ENCODE measurements at regions not wholly inside any gene's neighbourhood (a gene's known extent, or its start where the extent isn't known, plus 50 kb on each side); places are given as distances from the start of the nearest gene placed in this dataset.

DNA sequence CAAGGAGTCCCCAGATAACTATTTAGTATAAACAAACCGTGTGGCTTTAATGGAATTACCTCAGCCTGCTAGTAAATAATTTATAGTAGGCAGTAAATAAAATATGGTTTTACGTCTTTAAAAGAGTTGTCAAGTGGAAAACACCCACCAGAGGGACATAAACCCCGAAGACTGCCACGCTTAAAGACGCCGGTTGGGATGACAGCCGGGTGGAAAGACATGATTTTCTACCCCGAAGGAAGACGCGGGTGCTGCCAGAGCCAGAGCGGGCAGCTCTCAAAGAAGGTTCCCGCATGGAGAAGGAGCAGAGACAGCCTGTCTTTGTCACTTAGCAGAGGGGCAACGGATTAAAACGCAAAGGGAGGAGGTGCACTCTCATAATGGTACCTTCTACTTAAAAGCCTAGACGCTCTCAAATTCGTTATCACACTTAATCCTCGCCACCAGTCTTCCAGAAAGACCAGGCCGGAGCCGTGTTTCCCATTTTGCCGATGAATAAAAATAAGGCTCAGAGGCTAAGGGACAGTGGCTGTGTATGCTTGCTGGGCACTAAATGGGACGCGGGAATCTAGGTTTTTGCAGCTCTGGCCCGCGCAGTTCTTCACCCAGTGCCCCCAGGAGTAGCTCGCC, 140.5 kb upstream of the ZIC3 start:
- Histone ChIP-seq H3K9me3 (replicated peaks) (no peaks in the 10 kb centered on the region), H3K27me3 (no peaks in the 10 kb centered on the region), H3K27ac (no peak overlapping the region), H3K4me1 (no peaks in the 10 kb centered on the region), H3K36me3 (no peaks in the 10 kb centered on the region), H3K4me3 (no peak overlapping the region)
- no peak for DNase-seq

DNA sequence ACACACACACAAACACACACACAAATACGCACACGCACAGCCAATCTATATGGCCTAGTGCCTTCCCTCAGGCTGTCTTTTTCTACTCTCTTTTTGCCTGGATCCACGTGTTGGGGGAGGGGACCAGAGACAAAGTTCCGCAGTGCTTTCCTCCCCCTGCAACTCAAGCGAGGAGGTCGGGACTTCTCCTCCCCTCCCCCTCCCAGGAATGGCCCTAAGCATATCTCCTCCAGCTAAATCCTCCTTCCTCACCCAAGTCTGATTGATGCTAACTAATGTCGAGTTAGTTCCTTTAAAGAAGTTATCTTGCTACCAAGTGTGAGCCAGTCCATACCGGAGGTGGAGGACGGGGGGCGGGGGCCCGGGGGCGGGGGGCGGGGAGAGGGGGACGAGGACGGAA, 141.2 kb upstream of the ZIC3 start:
- no peaks in the 10 kb centered on the region for H3K27me3 ChIP-seq
- no peak overlapping the region for H3K27ac ChIP-seq
- no peak for DNase-seq
- no peaks in the 10 kb centered on the region for H3K4me1 ChIP-seq
- no peaks in the 10 kb centered on the region for H3K36me3 ChIP-seq
- no peak overlapping the region for H3K4me3 ChIP-seq
- H3K9me3 ChIP-seq (replicated peaks) = no peaks in the 10 kb centered on the region

DNA sequence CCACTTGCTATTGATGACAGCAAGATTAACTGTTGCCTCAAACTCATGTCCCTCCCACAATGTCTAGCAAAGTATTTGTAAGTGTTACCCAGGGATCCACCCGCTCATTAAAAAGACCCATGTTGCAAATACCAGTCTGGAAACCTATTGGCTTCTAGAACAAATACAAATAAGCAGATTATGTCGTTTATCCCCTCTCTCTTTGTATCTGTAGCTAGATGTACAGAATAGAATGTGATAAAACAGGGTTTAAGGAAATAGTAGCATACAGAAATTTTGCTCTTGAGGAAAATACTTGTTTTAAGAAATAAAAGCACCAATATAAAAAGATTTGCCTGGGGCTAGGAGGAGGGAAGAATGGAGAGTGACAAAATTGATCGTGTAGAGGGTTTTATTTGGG, 142.7 kb upstream of the ZIC3 start:
- DNase-seq = no peak
- no peaks in the 10 kb centered on the region for H3K9me3 ChIP-seq (replicated peaks)
- H3K4me3 ChIP-seq = no peak overlapping the region
- no peaks in the 10 kb centered on the region for H3K4me1 ChIP-seq
- H3K27me3 ChIP-seq = no peaks in the 10 kb centered on the region
- H3K36me3 ChIP-seq = no peaks in the 10 kb centered on the region
- H3K27ac ChIP-seq = no peak overlapping the region

DNA sequence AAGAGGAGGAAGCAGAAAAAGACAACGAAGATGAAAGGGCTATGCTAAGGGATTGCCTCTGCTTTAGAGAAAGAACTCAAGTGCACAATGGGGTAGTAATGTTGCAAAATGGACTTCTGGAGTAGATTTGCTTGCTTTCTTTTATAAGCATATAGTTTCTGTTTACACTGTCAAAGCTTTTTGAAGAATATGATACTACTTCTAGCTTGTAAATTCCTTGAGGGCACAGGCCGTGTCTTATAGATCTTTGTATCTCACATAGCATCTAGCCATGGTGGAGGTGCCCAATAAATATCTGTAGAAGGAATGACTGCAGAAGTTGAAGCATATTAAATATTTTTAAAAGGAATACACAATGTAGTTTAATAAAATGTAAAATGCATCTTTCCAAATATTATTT, 147.8 kb upstream of the ZIC3 start:
- DNase-seq = no peak
- Histone ChIP-seq H3K9me3 (replicated peaks) (no peaks in the 10 kb centered on the region), H3K36me3 (no peaks in the 10 kb centered on the region), H3K27me3 (no peaks in the 10 kb centered on the region), H3K4me3 (no peak overlapping the region), H3K27ac (no peak overlapping the region), H3K4me1 (no peaks in the 10 kb centered on the region)

DNA sequence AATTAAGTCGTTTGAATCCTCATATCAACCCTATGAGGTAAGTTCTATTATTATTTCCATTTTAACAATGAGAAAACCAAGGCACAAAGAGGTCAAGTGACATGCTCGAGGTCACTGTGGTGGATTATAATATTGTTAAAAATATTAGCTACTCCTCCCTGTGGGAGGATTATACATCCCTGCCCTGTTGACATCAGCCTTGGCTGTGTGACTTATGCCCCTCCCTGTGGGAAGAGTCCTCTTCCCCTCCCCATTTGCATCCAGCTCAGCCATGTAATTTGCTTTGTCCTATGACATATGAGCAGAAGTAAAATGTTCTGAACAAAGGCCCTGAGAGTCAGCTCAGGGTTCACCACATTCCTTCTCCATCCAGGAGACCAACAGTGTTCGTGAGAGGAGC, 152.7 kb upstream of the ZIC3 start:
- H3K27me3 ChIP-seq = no peaks in the 10 kb centered on the region
- H3K9me3 ChIP-seq (replicated peaks) = no peaks in the 10 kb centered on the region
- H3K4me1 ChIP-seq = no peaks in the 10 kb centered on the region
- no peak for DNase-seq
- H3K4me3 ChIP-seq = no peak overlapping the region
- H3K36me3 ChIP-seq = no peaks in the 10 kb centered on the region
- no peak overlapping the region for H3K27ac ChIP-seq

DNA sequence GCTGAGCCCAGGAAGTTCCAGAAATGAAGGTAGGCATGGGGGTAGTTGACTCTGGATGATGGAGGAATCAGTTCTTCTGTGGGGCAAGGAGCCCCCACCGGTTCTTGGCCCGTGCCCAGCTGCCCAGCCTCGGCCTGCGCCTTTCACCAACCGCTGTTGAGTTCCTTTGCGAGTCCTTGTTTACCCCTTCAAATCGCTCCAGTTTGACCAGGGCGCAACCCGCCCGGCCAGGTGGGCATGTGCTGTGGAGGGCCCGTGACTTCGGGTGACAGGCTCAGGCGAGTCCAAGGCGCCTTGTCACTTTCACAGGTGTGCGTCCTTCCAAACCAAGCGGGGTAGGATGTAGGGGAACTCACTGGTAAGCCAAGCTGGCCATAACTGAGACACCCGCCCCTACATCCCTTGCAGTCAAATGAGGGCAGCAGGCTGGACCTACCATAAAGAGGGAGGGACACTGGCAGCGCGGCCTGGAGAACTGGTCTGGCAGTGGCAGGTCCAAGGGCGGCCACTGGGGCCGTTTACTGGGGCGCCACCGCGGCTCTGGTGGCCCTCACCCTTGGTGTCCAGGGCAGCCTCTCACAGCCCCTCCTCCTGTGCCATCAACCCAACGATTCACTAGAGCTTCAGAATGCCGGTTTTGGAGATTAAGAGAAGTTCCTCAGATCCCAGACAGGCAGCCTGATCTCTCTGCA, 160.3 kb upstream of the ZIC3 start:
- Histone ChIP-seq H3K4me1 (no peaks in the 10 kb centered on the region), H3K9me3 (replicated peaks) (no peaks in the 10 kb centered on the region), H3K36me3 (no peaks in the 10 kb centered on the region), H3K4me3 (no peak overlapping the region), H3K27ac (no peak overlapping the region), H3K27me3 (no peaks in the 10 kb centered on the region)
- no peak for DNase-seq

DNA sequence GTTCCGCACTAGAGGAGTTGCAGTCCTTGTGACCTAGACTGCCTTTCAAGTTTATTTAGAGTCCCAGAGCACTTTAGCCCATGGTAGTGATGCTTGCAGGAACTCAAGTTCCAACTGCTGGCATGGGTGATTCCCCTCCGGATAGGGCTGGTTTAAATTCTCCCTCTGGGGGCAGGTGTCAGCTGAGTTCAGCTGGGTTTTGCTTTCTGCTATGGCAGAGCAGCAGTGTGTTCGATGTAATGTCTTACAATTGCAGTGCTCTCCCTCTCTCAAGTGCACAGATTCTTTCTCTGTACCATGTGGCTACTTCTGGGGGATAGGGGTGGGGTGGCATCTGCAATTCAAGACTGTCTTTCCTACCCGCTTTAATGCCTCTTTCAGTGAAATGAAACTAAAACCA, 164.8 kb upstream of the ZIC3 start:
- Histone ChIP-seq H3K4me1 (no peaks in the 10 kb centered on the region), H3K27ac (no peak overlapping the region), H3K9me3 (replicated peaks) (no peaks in the 10 kb centered on the region), H3K36me3 (no peaks in the 10 kb centered on the region), H3K4me3 (no peak overlapping the region), H3K27me3 (no peaks in the 10 kb centered on the region)
- no peak for DNase-seq

DNA sequence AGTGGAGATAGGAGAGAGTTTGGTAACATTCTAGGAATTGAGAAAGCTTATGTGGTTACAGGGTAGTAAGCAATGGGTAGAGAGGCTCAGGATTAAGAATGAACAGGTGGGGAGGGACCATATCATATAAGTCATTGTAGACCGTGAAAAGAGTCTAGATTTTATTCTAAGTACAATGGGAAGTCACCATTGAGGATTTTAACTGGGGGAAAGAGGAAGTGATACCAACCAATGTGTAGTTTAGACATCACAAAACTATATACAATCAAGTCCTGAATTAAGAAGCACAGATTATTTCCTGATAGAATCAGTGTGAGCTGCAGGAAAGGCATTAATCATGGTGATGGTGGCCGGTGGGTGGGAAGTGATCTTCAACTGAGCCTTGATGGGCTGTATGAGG, 178.3 kb upstream of the ZIC3 start:
- Histone ChIP-seq H3K36me3 (no peaks in the 10 kb centered on the region), H3K27me3 (no peaks in the 10 kb centered on the region), H3K27ac (no peak overlapping the region), H3K9me3 (replicated peaks) (no peaks in the 10 kb centered on the region), H3K4me1 (no peaks in the 10 kb centered on the region), H3K4me3 (no peak overlapping the region)
- DNase-seq = no peak

DNA sequence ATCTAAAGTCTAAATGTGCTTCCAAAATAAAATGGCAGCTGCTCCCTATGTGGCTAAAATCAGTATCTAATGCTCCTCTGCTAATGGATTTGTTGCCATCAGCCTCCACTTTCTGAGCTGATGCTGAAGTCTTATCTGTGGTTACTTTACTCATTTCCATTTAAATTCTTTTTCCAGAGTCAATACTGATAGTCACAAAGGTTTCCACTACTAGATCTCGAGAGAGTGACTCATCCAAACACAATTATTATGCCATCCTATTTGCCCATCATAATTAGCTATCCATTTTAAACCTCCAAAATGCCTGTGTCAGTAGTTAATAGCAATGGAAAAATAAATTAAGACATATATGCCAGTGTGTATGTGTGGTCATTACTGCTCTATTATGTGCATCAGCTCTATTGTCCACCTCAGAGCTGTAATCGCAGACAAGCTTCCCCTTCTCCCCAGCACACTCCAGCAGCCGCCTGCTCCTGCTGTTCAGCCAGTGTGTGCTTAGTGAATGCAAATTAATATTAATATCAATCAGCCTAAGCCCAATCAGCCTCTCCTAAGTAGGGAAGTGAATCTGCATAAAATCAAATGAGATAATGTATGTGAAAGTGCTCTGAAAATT, 199.8 kb upstream of the ZIC3 start:
- no peaks in the 10 kb centered on the region for H3K4me1 ChIP-seq
- no peak overlapping the region for H3K4me3 ChIP-seq
- H3K27me3 ChIP-seq = no peaks in the 10 kb centered on the region
- no peaks in the 10 kb centered on the region for H3K36me3 ChIP-seq
- no peak overlapping the region for H3K27ac ChIP-seq
- no peaks in the 10 kb centered on the region for H3K9me3 ChIP-seq (replicated peaks)
- no peak for DNase-seq

DNA sequence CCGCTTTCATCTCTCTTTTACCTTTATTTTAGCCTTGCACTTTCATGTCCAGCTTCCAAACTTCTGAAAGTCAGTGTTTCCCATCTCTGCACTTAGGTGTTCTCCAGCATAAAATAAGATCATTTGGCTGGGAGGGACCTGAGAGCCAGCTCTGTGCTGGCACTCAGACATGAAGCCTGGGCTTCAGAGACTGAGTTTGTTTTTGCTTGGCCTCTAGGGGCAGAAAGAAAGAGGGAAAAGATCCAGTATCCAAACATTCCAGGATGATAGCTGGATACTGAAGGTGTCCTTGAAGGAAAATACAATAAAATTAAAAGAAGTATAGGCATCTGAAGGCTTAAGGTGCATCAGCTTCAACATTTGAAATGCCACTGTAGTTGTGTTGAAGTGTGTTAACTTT, 202.4 kb upstream of the ZIC3 start:
- DNase-seq = no peak
- Histone ChIP-seq H3K4me1 (no peaks in the 10 kb centered on the region), H3K27ac (no peak overlapping the region), H3K4me3 (no peak overlapping the region), H3K9me3 (replicated peaks) (no peaks in the 10 kb centered on the region), H3K36me3 (no peaks in the 10 kb centered on the region), H3K27me3 (no peaks in the 10 kb centered on the region)

DNA sequence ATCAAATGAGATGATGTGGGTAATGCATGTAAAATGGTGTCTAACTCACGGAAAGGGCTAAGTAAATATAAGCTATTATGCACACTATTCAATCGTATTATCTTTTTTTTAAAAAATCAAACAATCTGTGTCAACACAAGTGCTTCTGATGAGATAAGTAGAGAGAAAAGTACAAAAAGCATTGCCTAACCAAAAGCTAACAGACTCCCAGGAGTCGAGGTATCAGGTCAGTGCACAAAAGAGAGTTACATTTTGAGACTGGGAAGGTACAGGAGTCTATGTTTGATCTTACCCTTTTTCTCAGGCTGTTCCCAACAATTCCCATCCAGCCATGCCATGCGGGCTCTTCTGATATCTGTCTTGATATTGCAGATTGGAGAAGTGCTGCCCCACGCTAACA, 203.3 kb upstream of the ZIC3 start:
- no peak for DNase-seq
- Histone ChIP-seq H3K27me3 (no peaks in the 10 kb centered on the region), H3K27ac (no peak overlapping the region), H3K4me1 (no peaks in the 10 kb centered on the region), H3K36me3 (no peaks in the 10 kb centered on the region), H3K9me3 (replicated peaks) (no peaks in the 10 kb centered on the region), H3K4me3 (no peak overlapping the region)

DNA sequence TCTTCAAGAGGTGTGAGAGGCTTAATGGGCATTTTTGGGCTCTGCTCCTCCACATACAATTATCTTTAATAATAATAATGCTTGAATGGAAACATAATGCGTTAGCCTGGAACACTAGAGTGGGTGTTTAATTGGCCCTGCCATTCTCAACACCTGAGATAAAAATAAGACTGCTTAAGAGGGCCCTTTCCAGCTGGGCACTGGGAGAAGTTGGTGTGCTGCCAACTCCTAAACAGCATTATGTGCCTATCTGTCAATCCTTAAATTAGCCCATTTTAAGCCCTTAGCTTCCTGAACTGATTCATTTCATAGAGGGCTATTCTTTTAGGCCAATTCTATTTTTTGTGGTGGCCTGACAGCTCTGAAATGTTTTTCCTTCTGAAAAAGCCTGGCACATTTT, 211.1 kb upstream of the ZIC3 start:
- Histone ChIP-seq H3K36me3 (no peaks in the 10 kb centered on the region), H3K4me1 (no peaks in the 10 kb centered on the region), H3K4me3 (no peak overlapping the region), H3K27ac (no peak overlapping the region), H3K9me3 (replicated peaks) (no peaks in the 10 kb centered on the region), H3K27me3 (no peaks in the 10 kb centered on the region)
- no peak for DNase-seq

DNA sequence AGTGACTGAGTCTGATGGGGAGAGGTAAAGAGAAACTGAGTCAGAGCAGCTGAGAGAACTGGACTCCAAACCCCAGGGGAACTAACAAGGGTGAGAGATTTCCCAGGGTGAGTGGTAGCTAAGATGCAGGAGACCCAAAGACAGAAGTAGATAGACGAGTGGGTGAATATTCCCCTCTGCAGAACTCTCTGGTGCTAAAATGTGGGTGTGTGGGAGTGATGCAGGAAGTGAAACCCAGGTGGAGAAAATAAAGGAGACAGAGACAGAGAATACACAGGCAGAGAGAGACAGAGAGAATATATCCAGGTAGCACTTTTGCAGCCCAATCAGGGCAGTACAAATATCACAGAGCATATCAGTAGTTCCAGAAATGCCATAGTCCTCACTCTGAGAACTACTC, 212.5 kb upstream of the ZIC3 start:
- Histone ChIP-seq H3K36me3 (no peaks in the 10 kb centered on the region), H3K4me3 (no peak overlapping the region), H3K27ac (no peak overlapping the region), H3K4me1 (no peaks in the 10 kb centered on the region), H3K27me3 (no peaks in the 10 kb centered on the region), H3K9me3 (replicated peaks) (no peaks in the 10 kb centered on the region)
- DNase-seq = no peak

DNA sequence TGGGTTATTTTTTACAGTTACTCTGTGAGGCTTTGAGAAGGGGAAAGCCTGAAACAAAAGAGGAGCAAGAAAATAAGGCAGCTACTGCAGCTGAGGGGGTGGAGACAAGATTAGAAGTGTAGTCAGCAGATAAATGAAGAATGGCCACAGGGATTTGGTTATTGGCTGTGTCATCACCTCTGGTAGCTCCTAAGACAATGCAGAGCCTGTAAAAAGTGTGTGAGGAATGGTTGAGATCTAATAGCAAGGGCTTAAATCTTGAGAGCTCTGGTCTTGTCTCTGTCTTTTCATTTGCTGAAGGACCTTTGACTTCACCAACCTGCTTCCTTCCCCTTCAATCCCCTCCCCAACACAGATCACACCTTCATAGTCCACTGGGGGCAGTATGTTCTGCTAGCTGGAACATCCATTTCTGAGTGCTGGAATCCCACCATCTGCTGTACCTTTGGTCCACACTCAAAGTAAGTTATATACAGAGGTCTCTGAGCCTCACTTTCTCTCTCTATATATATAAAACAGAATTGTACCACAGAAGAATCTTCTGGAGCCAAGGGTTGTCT, 213.7 kb upstream of the ZIC3 start:
- no peak overlapping the region for H3K27ac ChIP-seq
- H3K4me3 ChIP-seq = no peak overlapping the region
- H3K36me3 ChIP-seq = no peaks in the 10 kb centered on the region
- no peaks in the 10 kb centered on the region for H3K4me1 ChIP-seq
- no peaks in the 10 kb centered on the region for H3K9me3 ChIP-seq (replicated peaks)
- DNase-seq = no peak
- no peaks in the 10 kb centered on the region for H3K27me3 ChIP-seq

DNA sequence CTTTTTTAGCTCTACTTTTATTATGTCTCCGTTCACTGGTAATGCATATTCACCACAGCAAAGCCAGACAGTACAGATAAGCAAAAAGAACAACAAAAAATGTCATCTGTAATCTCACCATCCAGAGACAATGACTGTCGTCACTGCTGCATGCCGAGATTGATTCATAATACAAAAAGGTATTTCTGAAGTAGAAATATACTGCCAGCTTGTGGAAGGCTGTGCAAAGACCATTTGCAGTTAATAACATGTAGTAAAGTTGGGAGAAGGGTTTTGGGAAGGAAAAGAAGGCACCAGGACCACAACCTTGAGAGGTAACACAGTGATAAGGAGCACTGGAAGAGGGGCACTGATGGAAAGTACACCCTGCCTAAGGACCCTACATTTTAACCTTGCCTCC, 223.0 kb upstream of the ZIC3 start:
- H3K36me3 ChIP-seq = no peaks in the 10 kb centered on the region
- H3K27ac ChIP-seq = no peak overlapping the region
- H3K4me1 ChIP-seq = no peaks in the 10 kb centered on the region
- H3K4me3 ChIP-seq = no peak overlapping the region
- no peak for DNase-seq
- H3K9me3 ChIP-seq (replicated peaks) = no peaks in the 10 kb centered on the region
- no peaks in the 10 kb centered on the region for H3K27me3 ChIP-seq

DNA sequence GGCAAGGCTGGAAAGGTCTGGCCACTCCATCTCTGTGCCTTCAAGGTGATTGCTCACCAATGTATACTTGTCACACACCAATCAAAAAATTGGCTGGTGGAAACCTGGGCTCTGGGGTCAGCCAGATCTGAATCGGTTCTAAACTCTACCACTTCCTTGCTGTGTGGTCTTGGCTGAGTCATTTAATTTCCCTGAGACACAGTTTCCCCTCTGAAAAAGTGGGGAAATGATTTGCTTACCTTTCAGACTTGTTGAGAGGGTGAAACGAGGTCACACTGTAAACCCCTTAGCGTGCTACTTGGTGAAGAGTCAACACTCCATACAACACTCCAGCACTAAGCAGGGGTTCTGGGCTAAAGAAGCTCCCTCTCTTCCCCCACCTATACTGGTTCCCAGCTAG, 252.3 kb upstream of the ZIC3 start:
- Histone ChIP-seq H3K4me1 (no peaks in the 10 kb centered on the region), H3K9me3 (replicated peaks) (no peaks in the 10 kb centered on the region), H3K27me3 (no peaks in the 10 kb centered on the region), H3K36me3 (no peaks in the 10 kb centered on the region), H3K27ac (no peak overlapping the region), H3K4me3 (no peak overlapping the region)
- no peak for DNase-seq
